Nephron progenitor cell (in vitro differentiated cells): ENCODE measurements at regions not wholly inside any gene's neighbourhood (a gene's known extent, or its start where the extent isn't known, plus 50 kb on each side); places are given as distances from the start of the nearest gene placed in this dataset.

Experiments used
- DNase-seq: peaks from one replicate; pipeline ENCODE4 v3.0.0; 2021
- H3K27ac Mint-ChIP-seq: 2 replicates; pipeline ENCODE4 v1.8.0; 2021; ENCODE audit warnings: mild to moderate bottlenecking, moderate library complexity, mixed read lengths
- H3K27me3 Mint-ChIP-seq: 2 replicates; pipeline ENCODE4 v1.8.0; 2021; ENCODE audit warnings: mild to moderate bottlenecking, low read depth, mixed read lengths; ENCODE audit not compliant: poor library complexity
- H3K36me3 Mint-ChIP-seq: 2 replicates; pipeline ENCODE4 v1.8.0; 2021; ENCODE audit warnings: low read depth, mixed read lengths
- H3K4me1 Mint-ChIP-seq: 2 replicates; pipeline ENCODE4 v1.8.0; 2021; ENCODE audit warnings: mixed read lengths
- H3K4me3 Mint-ChIP-seq: 2 replicates; pipeline ENCODE4 v1.8.0; 2021; ENCODE audit warnings: mild to moderate bottlenecking, moderate library complexity, mixed read lengths
- H3K9me3 Mint-ChIP-seq: 2 replicates; pipeline ENCODE4 v1.8.0; 2021; ENCODE audit warnings: mild to moderate bottlenecking, moderate library complexity, mixed read lengths
- TF ChIP-seq, protein P1 (sequence below): fragments of 200-600 bp; sonication (generic); IDR thresholded peaks from 2 replicates; pipeline ENCODE4 v1.5.0; 2021; ENCODE audit warnings: antibody characterized with exemption

DNA sequence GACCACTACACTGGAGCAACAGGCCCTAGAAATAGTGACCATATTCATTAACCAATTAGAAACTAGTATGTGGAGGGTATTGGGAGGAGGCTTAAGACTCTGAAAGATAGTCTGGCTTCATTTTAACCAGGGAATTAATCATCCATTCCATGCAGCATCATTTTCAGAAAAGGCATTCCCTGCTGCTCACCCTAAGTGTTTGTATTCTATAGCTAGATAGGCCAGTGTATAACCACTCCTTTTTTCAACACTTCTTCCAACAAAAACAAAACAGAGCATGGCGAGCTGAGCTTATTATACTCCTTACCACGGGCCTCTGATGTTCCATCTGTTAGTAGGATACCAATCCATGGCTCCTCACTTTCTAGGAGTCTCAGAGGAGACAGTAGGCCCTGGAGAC, 112.0 kb upstream of the PKDCC start:
- peaks cover 93% of the 10 kb centered on the region for H3K27me3 Mint-ChIP-seq
- H3K27ac Mint-ChIP-seq, result no peak overlapping the region
- H3K4me3 Mint-ChIP-seq, result no peak overlapping the region
- peaks cover 4% of the 10 kb centered on the region for H3K9me3 Mint-ChIP-seq
- TF ChIP-seq, protein P1, sequence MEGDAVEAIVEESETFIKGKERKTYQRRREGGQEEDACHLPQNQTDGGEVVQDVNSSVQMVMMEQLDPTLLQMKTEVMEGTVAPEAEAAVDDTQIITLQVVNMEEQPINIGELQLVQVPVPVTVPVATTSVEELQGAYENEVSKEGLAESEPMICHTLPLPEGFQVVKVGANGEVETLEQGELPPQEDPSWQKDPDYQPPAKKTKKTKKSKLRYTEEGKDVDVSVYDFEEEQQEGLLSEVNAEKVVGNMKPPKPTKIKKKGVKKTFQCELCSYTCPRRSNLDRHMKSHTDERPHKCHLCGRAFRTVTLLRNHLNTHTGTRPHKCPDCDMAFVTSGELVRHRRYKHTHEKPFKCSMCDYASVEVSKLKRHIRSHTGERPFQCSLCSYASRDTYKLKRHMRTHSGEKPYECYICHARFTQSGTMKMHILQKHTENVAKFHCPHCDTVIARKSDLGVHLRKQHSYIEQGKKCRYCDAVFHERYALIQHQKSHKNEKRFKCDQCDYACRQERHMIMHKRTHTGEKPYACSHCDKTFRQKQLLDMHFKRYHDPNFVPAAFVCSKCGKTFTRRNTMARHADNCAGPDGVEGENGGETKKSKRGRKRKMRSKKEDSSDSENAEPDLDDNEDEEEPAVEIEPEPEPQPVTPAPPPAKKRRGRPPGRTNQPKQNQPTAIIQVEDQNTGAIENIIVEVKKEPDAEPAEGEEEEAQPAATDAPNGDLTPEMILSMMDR, result no peak
- peaks cover 87% of the 10 kb centered on the region for H3K4me1 Mint-ChIP-seq
- no peaks in the 10 kb centered on the region for H3K36me3 Mint-ChIP-seq
- no peak for DNase-seq

GRCh38 chr2:41936771-41937463, 110.9 kb upstream of the PKDCC start:
- no peak for DNase-seq
- peaks cover 12% of the 10 kb centered on the region for H3K9me3 Mint-ChIP-seq
- peaks cover under 1% of the 10 kb centered on the region for H3K36me3 Mint-ChIP-seq
- H3K4me1 Mint-ChIP-seq, result peaks cover 82% of the 10 kb centered on the region
- no peak overlapping the region for H3K4me3 Mint-ChIP-seq
- H3K27ac Mint-ChIP-seq, result no peak overlapping the region
- peaks cover 90% of the 10 kb centered on the region for H3K27me3 Mint-ChIP-seq
- TF ChIP-seq, protein P1, result no peak

DNA sequence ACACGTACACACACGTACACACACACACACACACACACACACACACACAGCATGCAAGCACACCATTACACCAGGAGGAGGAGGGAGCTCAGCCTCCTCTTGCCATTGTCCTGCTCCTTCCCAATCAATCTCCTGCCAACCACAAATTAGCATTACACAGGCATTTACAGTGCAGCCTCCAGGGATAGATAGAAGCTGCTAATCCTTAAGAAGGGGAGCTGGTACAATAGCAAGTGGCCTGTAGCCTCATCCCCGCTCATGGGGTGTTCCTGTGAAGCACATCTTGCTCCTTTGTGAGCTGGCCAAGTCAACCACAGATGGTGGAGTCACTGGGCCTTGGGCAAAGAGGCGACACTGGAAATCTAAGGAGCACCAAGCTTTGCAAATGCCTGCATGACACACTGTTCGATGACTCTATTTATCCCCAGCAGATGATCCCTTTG, 110.3 kb upstream of the PKDCC start:
- Mint-ChIP-seq H3K27ac (no peak overlapping the region), H3K36me3 (peaks cover 5% of the 10 kb centered on the region), H3K9me3 (peaks cover 16% of the 10 kb centered on the region), H3K4me1 (peaks cover 81% of the 10 kb centered on the region), H3K4me3 (no peak overlapping the region), H3K27me3 (peaks cover 86% of the 10 kb centered on the region)
- no peak for DNase-seq
- TF ChIP-seq, protein P1, result no peak

- no peak for DNase-seq
- H3K27ac Mint-ChIP-seq, result no peak overlapping the region
- peaks cover 16% of the 10 kb centered on the region for H3K9me3 Mint-ChIP-seq
- peak overlapping the region; percentile 4 for H3K4me3 Mint-ChIP-seq
- peaks cover 78% of the 10 kb centered on the region for H3K4me1 Mint-ChIP-seq
- TF ChIP-seq, protein P1, result no peak
- peaks cover 5% of the 10 kb centered on the region for H3K36me3 Mint-ChIP-seq
- H3K27me3 Mint-ChIP-seq, result peaks cover 84% of the 10 kb centered on the region
Measured at GRCh38 chr2:41937921-41938708, 109.7 kb upstream of the PKDCC start.

DNA sequence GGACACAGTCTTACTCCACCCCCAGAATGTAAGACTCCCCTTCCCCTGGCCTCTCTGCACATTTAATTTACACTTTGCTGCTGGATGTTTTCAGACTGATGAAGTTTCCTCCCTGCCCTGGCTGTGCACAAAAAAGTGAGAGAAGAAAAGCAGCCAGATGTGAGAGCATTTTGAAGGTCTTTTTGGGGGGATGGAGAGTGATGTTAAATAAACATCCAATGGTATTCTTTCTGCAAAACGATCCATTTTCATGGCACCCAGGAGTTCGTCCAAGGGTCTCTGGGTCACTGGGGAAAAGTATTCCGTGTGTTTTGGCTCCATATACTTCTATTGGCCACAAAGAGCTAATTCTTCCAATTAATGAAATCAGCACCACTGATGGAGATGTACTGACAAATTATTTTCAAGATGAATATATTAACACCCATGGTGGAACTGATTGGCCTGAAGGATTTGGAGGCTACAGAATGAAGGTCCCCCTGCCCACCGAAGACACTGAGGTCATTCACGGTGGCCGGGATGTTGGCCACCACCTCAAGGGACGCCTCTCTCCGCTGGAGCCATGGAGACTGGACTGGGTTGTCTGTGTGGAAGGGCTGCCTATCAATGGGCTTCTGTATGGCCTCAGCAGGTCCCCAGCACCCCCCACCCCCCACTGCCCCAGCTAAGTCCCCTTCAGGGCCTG, 107.6 kb upstream of the PKDCC start:
- Mint-ChIP-seq H3K36me3 (peaks cover 5% of the 10 kb centered on the region), H3K4me1 (peaks cover 79% of the 10 kb centered on the region), H3K27ac (no peak overlapping the region), H3K4me3 (no peak overlapping the region), H3K9me3 (peaks cover 18% of the 10 kb centered on the region), H3K27me3 (peaks cover 85% of the 10 kb centered on the region)
- DNase-seq, result no peak
- TF ChIP-seq, protein P1, result no peak
